Embryonic facial prominence (tissue), 1 donor: ENCODE measurements at regions not wholly inside any gene's neighbourhood (a gene's known extent, or its start where the extent isn't known, plus 50 kb on each side); places are given as distances from the start of the nearest gene placed in this dataset.
"Not testable (repeated sequence)": the region's sequence is repeated elsewhere in the genome, so short reads cannot be mapped to it uniquely, and the experiment has no call there.

ENCODE experiments used
- DNase-seq: peaks from one replicate; pipeline ENCODE4 v3.0.0-alpha.2; 2016; ENCODE audit errors: extremely low spot score

GRCh38 chr14:97074456-97074855 is 277.3 kb downstream of the VRK1 start:
- DNase-seq, result no peak

GRCh38 chr14:97074856-97075255 is 277.7 kb downstream of the VRK1 start:
- DNase-seq, result no peak

DNA sequence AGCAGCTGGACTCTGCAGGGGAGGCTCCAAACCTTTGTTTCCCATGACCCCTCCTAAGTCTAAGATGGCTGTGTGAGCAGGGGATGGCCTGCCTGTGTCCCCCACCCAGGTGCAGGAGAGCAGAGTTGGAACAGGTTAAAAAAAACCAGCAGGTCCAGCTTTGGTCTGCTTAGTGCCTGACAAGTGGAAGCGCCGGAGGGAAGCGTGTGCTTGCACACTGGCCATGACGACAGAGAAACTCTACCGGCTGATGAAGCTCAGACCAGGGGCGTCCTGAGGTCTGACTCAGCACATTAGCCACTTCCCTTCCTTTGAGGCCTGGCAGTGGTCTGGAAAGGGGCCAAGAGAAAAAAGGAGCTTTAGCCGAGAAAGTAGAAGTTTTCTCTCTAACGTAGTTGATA is 280.1 kb downstream of the VRK1 start:
- peak; percentile 13 for DNase-seq

DNA sequence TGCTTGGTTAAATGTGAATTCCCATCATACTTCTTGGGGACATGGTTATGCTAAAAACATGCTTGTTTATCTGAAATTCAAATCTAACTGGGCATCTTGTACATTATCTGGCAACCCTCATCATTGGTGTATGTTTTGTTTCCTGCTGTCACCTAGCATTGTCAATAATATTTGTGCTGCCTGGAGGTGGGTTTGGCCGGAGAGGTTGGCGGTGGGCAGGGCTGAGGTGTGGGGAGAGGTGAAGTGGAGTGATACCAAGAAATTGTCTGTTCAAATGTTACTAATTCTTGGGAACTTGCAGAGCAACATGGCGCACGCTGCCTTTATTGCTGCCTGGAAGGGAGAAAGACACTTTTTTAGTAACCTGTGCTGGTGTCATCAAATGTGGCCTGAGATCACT is 280.5 kb downstream of the VRK1 start:
- no peak for DNase-seq

- no peak for DNase-seq
These were observed 283.8 kb downstream of the VRK1 start for GRCh38 chr14:97080991-97081390.

DNA sequence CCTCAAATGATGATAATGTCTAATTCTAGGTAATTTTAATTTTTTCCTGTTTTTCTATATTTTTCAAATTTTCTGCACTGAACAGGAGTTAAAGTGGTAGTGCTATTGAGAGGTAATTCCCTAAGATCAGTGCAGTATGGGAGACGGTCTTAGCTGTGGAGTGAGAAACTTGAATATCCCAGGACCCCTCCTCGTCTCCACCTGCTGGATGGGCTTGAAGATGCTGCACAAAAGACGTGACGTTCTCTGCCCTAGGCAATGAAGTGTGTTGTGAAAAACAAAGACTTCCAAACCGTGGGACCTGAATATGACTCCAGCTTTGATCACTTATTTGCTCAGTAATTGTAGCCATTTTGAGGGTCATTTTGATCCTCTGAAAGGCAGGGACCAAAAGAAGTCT is 298.1 kb downstream of the VRK1 start:
- DNase-seq, result no peak

DNA sequence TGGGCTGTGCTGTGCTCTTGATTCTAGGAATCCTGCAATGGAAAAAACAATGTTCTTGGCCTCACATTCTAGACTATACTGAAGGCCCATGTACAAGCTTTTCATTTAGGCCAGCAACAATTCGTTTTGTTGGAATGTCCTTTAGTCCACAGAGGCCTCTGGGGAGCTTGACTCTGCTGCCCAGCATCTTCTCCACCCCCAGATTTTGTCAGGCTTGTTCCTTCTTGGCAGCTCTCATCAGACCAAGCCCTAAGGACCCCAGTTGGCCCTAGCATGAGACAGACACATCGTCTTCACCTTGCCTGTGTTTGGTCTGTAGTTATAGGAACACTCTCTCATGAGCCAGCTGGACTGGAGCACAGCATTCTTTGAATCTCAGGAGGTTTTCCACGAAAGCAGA is 300.1 kb downstream of the VRK1 start:
- no peak for DNase-seq

DNA sequence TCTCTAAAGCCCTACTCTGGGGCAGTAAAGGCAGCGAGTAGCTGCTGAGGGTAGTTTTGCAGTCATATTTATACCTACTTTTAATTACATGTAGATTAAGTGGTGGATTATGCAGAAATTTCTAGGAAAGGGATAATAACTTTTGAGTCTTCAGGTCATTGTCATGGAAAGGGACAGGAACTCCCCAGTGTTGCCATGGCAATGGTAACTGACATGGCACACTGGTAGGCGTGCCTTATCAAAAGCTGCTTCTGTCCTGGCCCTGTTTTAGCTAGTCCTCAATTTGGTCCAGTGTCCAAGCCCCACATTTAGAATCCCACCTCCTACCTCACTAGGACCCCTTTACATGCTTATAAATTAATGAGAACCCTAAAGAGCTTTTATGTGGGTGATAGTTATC is 303.1 kb downstream of the VRK1 start:
- no peak for DNase-seq

GRCh38 chr14:97101561-97101960 is 304.4 kb downstream of the VRK1 start:
- no peak for DNase-seq

- no peak for DNase-seq
These were observed 306.8 kb downstream of the VRK1 start for GRCh38 chr14:97104029-97104428.

GRCh38 chr14:97106166-97106565 is 309.0 kb downstream of the VRK1 start:
- DNase-seq, result no peak

GRCh38 chr14:97106609-97107008 is 309.4 kb downstream of the VRK1 start:
- no peak for DNase-seq

GRCh38 chr14:97107080-97107479 is 309.9 kb downstream of the VRK1 start:
- DNase-seq, result no peak

DNA sequence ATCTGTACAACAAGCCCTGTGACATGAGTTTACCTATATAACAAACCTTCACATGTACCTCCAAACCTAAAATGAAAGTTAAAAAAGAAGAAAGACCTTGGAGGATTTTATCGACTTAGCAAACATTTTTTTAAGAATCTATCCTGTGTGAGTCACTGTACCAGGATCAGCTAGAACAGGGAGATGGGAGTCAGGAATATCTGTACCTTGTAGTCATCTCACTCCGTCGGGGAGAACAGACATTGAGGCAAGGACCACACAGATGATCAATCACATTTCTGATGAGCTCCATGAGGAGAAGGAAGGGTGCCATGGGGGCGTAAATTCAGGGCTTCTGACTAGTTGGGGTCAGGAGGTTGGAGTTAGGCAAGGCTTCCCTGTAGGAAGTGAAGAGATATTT is 310.6 kb downstream of the VRK1 start:
- no peak for DNase-seq

GRCh38 chr14:97109234-97109633 is 312.1 kb downstream of the VRK1 start:
- DNase-seq, result no peak

GRCh38 chr14:97113339-97113738 is 316.2 kb downstream of the VRK1 start:
- no peak for DNase-seq

- no peak for DNase-seq
These were observed 319.4 kb downstream of the VRK1 start for GRCh38 chr14:97116546-97116945.

DNA sequence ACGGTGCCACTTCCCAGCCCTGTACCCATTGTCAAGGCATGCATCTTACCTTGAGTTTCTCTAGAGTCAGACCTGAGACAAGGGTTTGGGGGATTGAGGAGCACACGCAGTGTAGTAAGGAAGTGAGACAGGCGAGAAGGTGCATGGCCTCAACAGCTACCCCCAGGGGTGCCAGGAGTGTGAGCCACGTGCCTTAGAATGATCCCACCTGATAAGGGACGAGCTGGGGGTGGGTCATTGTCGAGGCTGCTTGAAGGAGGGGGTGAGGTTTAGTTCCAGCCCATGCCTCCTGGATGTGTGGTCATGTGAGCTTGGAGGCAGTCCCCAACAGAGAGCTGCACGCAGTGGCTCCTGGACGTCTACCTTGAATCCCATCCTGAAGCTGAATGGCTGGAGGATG is 320.5 kb downstream of the VRK1 start:
- no peak for DNase-seq

GRCh38 chr14:97120204-97120603 is 323.0 kb downstream of the VRK1 start:
- DNase-seq, result no peak

- no peak for DNase-seq
These were observed 323.4 kb downstream of the VRK1 start for GRCh38 chr14:97120611-97121031.

DNA sequence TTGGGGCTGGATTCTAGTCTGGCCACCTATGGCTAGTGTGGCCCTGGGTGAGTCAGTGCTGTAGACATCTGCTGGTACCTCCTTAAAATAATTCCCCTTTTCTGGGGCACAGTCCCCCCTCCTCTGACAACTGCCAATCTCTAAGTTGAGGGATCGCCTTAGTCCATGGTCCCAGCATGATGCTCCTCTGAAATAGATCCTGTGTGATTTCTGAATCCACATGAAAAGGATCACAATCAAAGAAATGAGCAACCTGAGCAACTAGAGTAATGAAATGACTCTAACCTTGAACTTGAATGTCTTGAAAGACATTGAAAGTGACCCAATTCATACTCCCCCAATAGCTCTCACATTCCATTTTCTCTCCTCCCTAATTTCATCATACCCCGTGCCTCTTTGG is 332.5 kb downstream of the VRK1 start:
- no peak for DNase-seq

GRCh38 chr14:97135847-97136246 is 338.7 kb downstream of the VRK1 start:
- not testable (repeated sequence) for DNase-seq

GRCh38 chr14:97137705-97138104 is 340.5 kb downstream of the VRK1 start:
- no peak for DNase-seq

DNA sequence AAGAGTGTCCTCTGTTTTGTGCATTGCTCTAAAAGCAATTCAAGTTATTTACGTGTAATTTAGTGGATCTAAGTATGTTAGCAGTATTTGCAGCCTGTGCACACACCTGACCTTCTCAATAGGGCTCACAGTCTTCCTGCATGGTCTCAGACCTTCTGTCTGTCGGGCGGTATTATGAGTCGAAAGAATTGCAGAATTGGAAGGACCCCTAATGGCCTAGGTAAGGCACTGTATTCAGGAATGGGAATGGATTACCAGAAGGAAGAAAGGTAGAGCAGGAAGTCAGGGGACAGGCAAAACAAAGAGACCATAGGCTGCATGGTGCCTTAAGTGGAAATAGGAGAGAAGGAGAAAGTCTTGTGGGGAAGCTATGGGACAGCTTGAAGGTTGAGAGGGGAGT is 341.6 kb downstream of the VRK1 start:
- no peak for DNase-seq

DNA sequence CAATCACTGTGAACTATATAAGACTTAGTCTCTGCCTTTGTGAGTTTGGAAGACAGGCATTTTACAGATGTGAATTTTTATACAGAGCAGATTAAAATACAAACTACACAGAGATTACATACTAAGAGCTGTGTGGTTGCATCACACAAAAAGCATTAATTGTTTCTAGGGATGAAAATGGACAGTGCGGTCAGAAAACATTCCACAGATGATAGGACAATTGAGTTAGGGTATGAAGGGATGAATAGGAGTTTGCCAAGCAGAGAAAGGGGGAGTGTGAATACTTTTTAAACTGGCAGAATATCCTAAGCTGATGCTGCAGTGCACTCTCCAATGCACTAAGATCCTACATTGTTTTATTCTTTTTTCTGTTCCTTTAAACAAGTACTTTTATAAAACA is 345.8 kb downstream of the VRK1 start:
- no peak for DNase-seq
